ENCODE measurements at regions not wholly inside any gene's neighbourhood (a gene's known extent, or its start where the extent isn't known, plus 50 kb on each side); places are given as distances from the start of the nearest gene placed in this dataset.

DNA sequence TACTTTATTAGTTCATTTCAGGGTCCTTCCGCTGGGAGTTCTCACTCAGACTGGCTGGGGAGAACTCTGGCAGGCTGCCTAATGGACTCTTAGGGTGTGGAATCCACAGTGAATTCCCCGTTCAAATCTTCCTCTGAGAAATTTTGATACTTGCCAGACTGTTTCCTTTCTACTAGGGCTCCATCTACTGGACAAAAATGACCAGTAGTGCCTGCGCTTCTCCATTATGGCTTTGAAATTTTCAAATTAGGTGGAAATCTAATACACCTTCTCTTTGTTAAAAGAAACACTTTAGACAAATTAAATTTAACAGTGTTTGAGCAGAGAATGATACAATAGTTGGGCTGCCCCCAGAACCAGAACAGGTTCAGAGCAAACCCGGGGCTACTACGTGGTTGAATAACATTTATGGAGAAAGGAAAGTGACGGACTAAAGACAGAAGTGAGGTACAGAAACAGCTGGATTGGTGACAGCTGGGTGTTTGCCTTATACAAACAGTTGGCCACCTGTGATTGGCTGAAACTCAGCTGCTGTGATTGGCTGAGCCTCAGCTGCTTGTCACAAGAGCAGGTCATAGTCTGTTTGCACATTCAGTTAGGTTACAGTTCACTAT, 52.9 kb upstream of the FDX1 start:
- DNase-seq (peak in 1 of 2 donors; percentile 71), ATAC-seq (peak; percentile 59 to 70 (median 68))
- TF ChIP-seq CTCF (IDR thresholded peaks at IDR 0.05), result peak; percentile 61
- Histone ChIP-seq H3K9me3 (ENCODE audit: control insufficient read depth, insufficient read depth, low read length) (no peaks in the 10 kb centered on the region), H3K4me1 (ENCODE audit: control insufficient read depth, insufficient read depth, low read length) (no peaks in the 10 kb centered on the region), H3K27me3 (ENCODE audit: control insufficient read depth, insufficient read depth, low read length) (no peaks in the 10 kb centered on the region), H3K4me3 (ENCODE audit: low read length) (no peak overlapping the region), H3K27ac (ENCODE audit: low read length) (no peak overlapping the region), H3K36me3 (ENCODE audit: control insufficient read depth, insufficient read depth, low read length) (no peaks in the 10 kb centered on the region)
- Mint-ChIP-seq H3K4me1 (peaks cover 5 to 6% of the 10 kb centered on the region in 2 donors), H3K9me3 (no peaks in the 10 kb centered on the region), H3K4me3 (no peak overlapping the region), H3K36me3 (no peaks in the 10 kb centered on the region), H3K27me3 (ENCODE audit: low read depth in 2 of 2) (peaks cover 7 to 9% of the 10 kb centered on the region in 2 donors), H3K27ac (no peak overlapping the region)
- WGBS (ENCODE audit: insufficient coverage), result 30% methylated on average over 6 of the region's 6 CpGs
- intact Hi-C loops (cut with micrococcal nuclease), result loop anchor here (1.0 kb wide), 2 partner anchors 56 to 176 kb away; no protein-coding TSS in a partner anchor

DNA sequence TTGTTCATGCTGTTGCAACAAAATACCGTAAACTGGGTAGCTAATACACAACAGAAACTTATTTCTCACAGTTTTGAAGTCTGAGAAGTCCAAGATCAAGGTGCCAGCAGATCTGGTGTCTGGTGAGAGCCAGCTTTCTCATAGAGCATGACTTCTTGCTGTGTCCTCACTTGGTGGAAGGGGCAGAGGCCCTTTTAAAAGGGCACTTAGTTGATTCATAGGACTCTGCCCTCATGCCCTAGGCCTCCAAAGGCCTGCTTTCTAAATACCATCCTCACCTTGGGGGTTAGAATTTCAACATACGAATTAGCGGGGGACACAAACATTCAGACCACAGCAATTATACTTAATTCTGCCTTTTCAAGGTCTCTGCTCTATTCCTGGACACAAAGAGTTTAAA, 52.3 kb upstream of the FDX1 start:
- H3K27ac Mint-ChIP-seq, result no peak overlapping the region
- H3K27me3 Mint-ChIP-seq (ENCODE audit: low read depth in 2 of 2), result peaks cover 7% of the 10 kb centered on the region in 2 donors
- ATAC-seq (no peak), DNase-seq (no peak)
- H3K36me3 Mint-ChIP-seq, result no peaks in the 10 kb centered on the region
- Histone ChIP-seq H3K4me3 (ENCODE audit: low read length) (no peak overlapping the region), H3K27me3 (ENCODE audit: control insufficient read depth, insufficient read depth, low read length) (no peaks in the 10 kb centered on the region), H3K27ac (ENCODE audit: low read length) (no peak overlapping the region), H3K9me3 (ENCODE audit: control insufficient read depth, insufficient read depth, low read length) (no peaks in the 10 kb centered on the region), H3K36me3 (ENCODE audit: control insufficient read depth, insufficient read depth, low read length) (no peaks in the 10 kb centered on the region), H3K4me1 (ENCODE audit: control insufficient read depth, insufficient read depth, low read length) (no peaks in the 10 kb centered on the region)
- H3K4me1 Mint-ChIP-seq, result peaks cover 5 to 6% of the 10 kb centered on the region in 2 donors
- WGBS (ENCODE audit: insufficient coverage), result 93% methylated on average over 3 of the region's 3 CpGs
- TF ChIP-seq CTCF (IDR thresholded peaks at IDR 0.05), result no peak
- H3K4me3 Mint-ChIP-seq, result no peak overlapping the region
- no peaks in the 10 kb centered on the region for H3K9me3 Mint-ChIP-seq
- intact Hi-C loops (cut with micrococcal nuclease), result no loop called here

GRCh38 chr11:110379261-110379660, 50.5 kb upstream of the FDX1 start:
- intact Hi-C loops (cut with micrococcal nuclease), result no loop called here
- H3K9me3 Mint-ChIP-seq, result no peaks in the 10 kb centered on the region
- 75% methylated on average over 1 of the region's 3 CpGs for WGBS (ENCODE audit: insufficient coverage)
- no peak overlapping the region for H3K27ac Mint-ChIP-seq
- DNase-seq, result no peak
- H3K4me1 Mint-ChIP-seq, result peaks cover 5 to 6% of the 10 kb centered on the region in 2 donors
- no peak for ATAC-seq
- Histone ChIP-seq H3K9me3 (ENCODE audit: control insufficient read depth, insufficient read depth, low read length) (no peaks in the 10 kb centered on the region), H3K27ac (ENCODE audit: low read length) (no peak overlapping the region), H3K36me3 (ENCODE audit: control insufficient read depth, insufficient read depth, low read length) (no peaks in the 10 kb centered on the region), H3K4me1 (ENCODE audit: control insufficient read depth, insufficient read depth, low read length) (no peaks in the 10 kb centered on the region), H3K4me3 (ENCODE audit: low read length) (no peak overlapping the region), H3K27me3 (ENCODE audit: control insufficient read depth, insufficient read depth, low read length) (no peaks in the 10 kb centered on the region)
- peaks cover 7% of the 10 kb centered on the region in 2 donors for H3K27me3 Mint-ChIP-seq (ENCODE audit: low read depth in 2 of 2)
- no peak overlapping the region for H3K4me3 Mint-ChIP-seq
- TF ChIP-seq CTCF (IDR thresholded peaks at IDR 0.05), result no peak
- H3K36me3 Mint-ChIP-seq, result no peaks in the 10 kb centered on the region

DNA sequence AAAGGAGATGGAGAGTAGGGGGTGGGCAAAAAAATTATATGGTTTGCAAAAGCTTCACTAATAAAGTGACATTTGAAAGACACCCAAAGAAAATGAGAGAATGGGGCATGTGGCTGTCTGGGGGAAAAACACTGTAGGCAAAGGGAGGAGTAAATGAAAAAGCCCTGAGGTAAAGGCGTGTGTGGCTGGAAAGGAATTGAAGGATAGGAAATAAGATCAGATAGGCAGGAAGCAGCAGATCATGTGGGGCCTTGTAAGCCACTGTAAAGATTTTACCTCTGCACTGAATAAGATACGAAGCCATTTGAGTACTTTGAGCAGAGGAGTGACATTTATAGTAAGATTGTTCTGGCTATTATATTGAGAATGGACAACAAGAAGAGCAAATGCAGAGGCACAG, 49.8 kb upstream of the FDX1 start:
- no peaks in the 10 kb centered on the region for H3K27me3 ChIP-seq (ENCODE audit: control insufficient read depth, insufficient read depth, low read length)
- Mint-ChIP-seq H3K4me3 (no peak overlapping the region), H3K4me1 (peaks cover 5 to 6% of the 10 kb centered on the region in 2 donors), H3K9me3 (no peaks in the 10 kb centered on the region), H3K27me3 (ENCODE audit: low read depth in 2 of 2) (peaks cover 7% of the 10 kb centered on the region in 2 donors), H3K27ac (no peak overlapping the region), H3K36me3 (no peaks in the 10 kb centered on the region)
- WGBS (ENCODE audit: insufficient coverage), result 64% methylated on average over 2 of the region's 2 CpGs
- H3K36me3 ChIP-seq (ENCODE audit: control insufficient read depth, insufficient read depth, low read length), result no peaks in the 10 kb centered on the region
- no peaks in the 10 kb centered on the region for H3K9me3 ChIP-seq (ENCODE audit: control insufficient read depth, insufficient read depth, low read length)
- no peak for ATAC-seq
- no peak overlapping the region for H3K27ac ChIP-seq (ENCODE audit: low read length)
- no peak for TF ChIP-seq CTCF (IDR thresholded peaks at IDR 0.05)
- H3K4me1 ChIP-seq (ENCODE audit: control insufficient read depth, insufficient read depth, low read length), result no peaks in the 10 kb centered on the region
- H3K4me3 ChIP-seq (ENCODE audit: low read length), result no peak overlapping the region
- no peak for DNase-seq
- intact Hi-C loops (cut with micrococcal nuclease), result no loop called here
